ENCODE measurements at regions not wholly inside any gene's neighbourhood (a gene's known extent, or its start where the extent isn't known, plus 50 kb on each side); places are given as distances from the start of the nearest gene placed in this dataset.

- TF ChIP-seq ZNF232 (CRISPR knock-in tag; IDR thresholded peaks at IDR 0.05) (no peak), CTCF (IDR thresholded peaks at IDR 0.05) (no peak), ZNF138 (CRISPR knock-in tag; conservative IDR thresholded peaks at IDR 0.05) (no peak)
- TF ChIP-seq, protein P1, sequence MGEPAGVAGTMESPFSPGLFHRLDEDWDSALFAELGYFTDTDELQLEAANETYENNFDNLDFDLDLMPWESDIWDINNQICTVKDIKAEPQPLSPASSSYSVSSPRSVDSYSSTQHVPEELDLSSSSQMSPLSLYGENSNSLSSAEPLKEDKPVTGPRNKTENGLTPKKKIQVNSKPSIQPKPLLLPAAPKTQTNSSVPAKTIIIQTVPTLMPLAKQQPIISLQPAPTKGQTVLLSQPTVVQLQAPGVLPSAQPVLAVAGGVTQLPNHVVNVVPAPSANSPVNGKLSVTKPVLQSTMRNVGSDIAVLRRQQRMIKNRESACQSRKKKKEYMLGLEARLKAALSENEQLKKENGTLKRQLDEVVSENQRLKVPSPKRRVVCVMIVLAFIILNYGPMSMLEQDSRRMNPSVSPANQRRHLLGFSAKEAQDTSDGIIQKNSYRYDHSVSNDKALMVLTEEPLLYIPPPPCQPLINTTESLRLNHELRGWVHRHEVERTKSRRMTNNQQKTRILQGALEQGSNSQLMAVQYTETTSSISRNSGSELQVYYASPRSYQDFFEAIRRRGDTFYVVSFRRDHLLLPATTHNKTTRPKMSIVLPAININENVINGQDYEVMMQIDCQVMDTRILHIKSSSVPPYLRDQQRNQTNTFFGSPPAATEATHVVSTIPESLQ (CRISPR knock-in tag; IDR thresholded peaks at IDR 0.05) = no peak
Measured at GRCh38 chr5:155106221-155106620, 92.7 kb downstream of the KIF4B start.
